Loucy (cell line): ENCODE measurements at regions not wholly inside any gene's neighbourhood (a gene's known extent, or its start where the extent isn't known, plus 50 kb on each side); places are given as distances from the start of the nearest gene placed in this dataset.

ENCODE experiments used
- H2AFZ ChIP-seq: fragments of 200-600 bp; sonication (generic); 2 replicates; pipeline ENCODE4 v1.6.0; 2016; ENCODE audit warnings: antibody characterized with exemption, mild to moderate bottlenecking, low read length, moderate library complexity
- H3F3A ChIP-seq: fragments of 200-600 bp; 2 replicates; pipeline ENCODE4 v1.6.0; 2016; ENCODE audit warnings: antibody characterized with exemption, low read depth, mild to moderate bottlenecking
- H3K27me3 ChIP-seq: fragments of 200-600 bp; sonication (generic); 2 replicates; pipeline ENCODE4 v1.6.1; 2014; ENCODE audit warnings: low read length, mild to moderate bottlenecking; ENCODE audit not compliant: insufficient read depth, poor library complexity, severe bottlenecking
- H3K36me3 ChIP-seq: fragments of 200-600 bp; sonication (generic); 2 replicates; pipeline ENCODE4 v1.6.1; 2016; ENCODE audit warnings: low read length; ENCODE audit not compliant: insufficient read depth
- H3K4me1 ChIP-seq: fragments of 200-600 bp; sonication (generic); 2 replicates; pipeline ENCODE4 v1.5.1; 2014; ENCODE audit warnings: low read length, mild to moderate bottlenecking; ENCODE audit not compliant: insufficient read depth, poor library complexity, severe bottlenecking
- H3K4me2 ChIP-seq: fragments of 200-600 bp; sonication (generic); 2 replicates; pipeline ENCODE4 v1.6.0; 2014; ENCODE audit warnings: antibody characterized with exemption, low read length, low read depth, mild to moderate bottlenecking; ENCODE audit not compliant: poor library complexity, severe bottlenecking
- H3K4me3 ChIP-seq: fragments of 200-600 bp; sonication (generic); 2 replicates; pipeline ENCODE4 v1.5.1; 2014; ENCODE audit warnings: low read length, mild to moderate bottlenecking, mixed read lengths; ENCODE audit not compliant: poor library complexity, severe bottlenecking
- H3K79me2 ChIP-seq: fragments of 200-600 bp; sonication (generic); 2 replicates; pipeline ENCODE4 v1.6.1; 2014; ENCODE audit warnings: low read length; ENCODE audit not compliant: insufficient read depth
- H3K9ac ChIP-seq: fragments of 200-600 bp; sonication (generic); 2 replicates; pipeline ENCODE4 v1.6.0; 2014; ENCODE audit warnings: mild to moderate bottlenecking, low read depth, low read length, moderate library complexity; ENCODE audit not compliant: poor library complexity, severe bottlenecking
- H3K9me2 ChIP-seq: fragments of 200-600 bp; sonication (generic); replicated peaks from 2 replicates; pipeline ENCODE4 v1.6.1; 2016; ENCODE audit warnings: low read depth, low read length, mixed read lengths
- H3K9me3 ChIP-seq: fragments of 200-600 bp; sonication (generic); 2 replicates; pipeline ENCODE4 v1.6.1; 2014; ENCODE audit warnings: mild to moderate bottlenecking, antibody characterized with exemption, low read length, low read depth; ENCODE audit not compliant: insufficient read depth
- H4K20me1 ChIP-seq: fragments of 200-600 bp; sonication (generic); 2 replicates; pipeline ENCODE4 v1.6.0; 2014; ENCODE audit warnings: antibody characterized with exemption, low read length, mild to moderate bottlenecking; ENCODE audit not compliant: insufficient read depth, poor library complexity, severe bottlenecking
- EZH2phosphoT487 ChIP-seq: fragments of 200-600 bp; IDR thresholded peaks from 2 replicates; pipeline ENCODE4 v1.6.1; 2018; ENCODE audit warnings: antibody characterized with exemption, mild to moderate bottlenecking, moderate library complexity, borderline replicate concordance
- TF ChIP-seq, protein P1 (sequence below): fragments of 200-600 bp; sonication (generic); conservative IDR thresholded peaks from 2 replicates; pipeline ENCODE4 v1.5.1; 2014; ENCODE audit warnings: mild to moderate bottlenecking, antibody characterized with exemption, low read length

DNA sequence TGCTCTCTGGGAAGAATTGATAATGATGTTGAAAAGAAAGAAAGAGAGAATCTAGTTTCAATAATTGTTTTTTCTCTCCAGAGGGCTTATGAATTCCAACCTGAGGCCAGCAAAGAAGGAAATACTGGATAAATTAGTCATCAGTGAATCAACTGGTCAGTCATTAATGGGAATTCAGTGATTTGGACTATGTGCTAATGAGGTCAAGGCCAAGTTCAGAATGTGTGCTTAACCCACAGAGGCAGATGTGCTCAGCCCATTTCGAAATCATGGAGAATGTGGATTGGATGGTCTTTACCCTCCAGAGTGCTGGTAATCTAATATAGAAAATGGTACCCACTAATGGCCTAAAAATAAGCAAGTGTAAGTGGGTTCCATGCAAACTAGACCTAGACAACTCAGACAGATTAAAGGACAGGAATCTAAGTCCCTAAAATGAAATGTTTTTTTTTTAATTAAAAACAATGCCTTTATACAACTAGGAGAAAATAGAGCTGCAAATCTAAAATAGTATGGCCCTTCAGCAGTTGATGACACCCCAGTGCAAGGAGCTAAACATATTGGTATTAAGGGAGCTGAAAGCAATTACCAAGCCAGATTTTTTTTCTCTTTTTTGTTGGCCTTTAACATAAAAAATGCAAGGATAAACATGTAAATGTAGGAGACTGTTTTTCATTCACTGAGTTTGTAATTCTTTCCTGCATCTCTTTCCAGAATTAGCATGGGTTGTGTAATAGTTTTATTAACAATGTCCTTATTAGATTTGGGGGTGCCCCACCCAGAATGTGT, 296.9 kb downstream of the SATB2 start:
- H3K4me3 ChIP-seq, result no peak overlapping the region
- H3K79me2 ChIP-seq, result no peaks in the 10 kb centered on the region
- no peak overlapping the region for H2AFZ ChIP-seq
- H3K36me3 ChIP-seq, result no peaks in the 10 kb centered on the region
- H3F3A ChIP-seq, result no peaks in the 10 kb centered on the region
- no peak overlapping the region for H3K4me2 ChIP-seq
- H3K4me1 ChIP-seq, result no peaks in the 10 kb centered on the region
- H4K20me1 ChIP-seq, result no peaks in the 10 kb centered on the region
- no peaks in the 10 kb centered on the region for H3K9me2 ChIP-seq
- H3K9me3 ChIP-seq, result no peaks in the 10 kb centered on the region
- no peak overlapping the region for H3K9ac ChIP-seq
- H3K27me3 ChIP-seq, result no peaks in the 10 kb centered on the region
- no peak for TF ChIP-seq EZH2phosphoT487
- TF ChIP-seq, protein P1, sequence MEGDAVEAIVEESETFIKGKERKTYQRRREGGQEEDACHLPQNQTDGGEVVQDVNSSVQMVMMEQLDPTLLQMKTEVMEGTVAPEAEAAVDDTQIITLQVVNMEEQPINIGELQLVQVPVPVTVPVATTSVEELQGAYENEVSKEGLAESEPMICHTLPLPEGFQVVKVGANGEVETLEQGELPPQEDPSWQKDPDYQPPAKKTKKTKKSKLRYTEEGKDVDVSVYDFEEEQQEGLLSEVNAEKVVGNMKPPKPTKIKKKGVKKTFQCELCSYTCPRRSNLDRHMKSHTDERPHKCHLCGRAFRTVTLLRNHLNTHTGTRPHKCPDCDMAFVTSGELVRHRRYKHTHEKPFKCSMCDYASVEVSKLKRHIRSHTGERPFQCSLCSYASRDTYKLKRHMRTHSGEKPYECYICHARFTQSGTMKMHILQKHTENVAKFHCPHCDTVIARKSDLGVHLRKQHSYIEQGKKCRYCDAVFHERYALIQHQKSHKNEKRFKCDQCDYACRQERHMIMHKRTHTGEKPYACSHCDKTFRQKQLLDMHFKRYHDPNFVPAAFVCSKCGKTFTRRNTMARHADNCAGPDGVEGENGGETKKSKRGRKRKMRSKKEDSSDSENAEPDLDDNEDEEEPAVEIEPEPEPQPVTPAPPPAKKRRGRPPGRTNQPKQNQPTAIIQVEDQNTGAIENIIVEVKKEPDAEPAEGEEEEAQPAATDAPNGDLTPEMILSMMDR, result no peak

DNA sequence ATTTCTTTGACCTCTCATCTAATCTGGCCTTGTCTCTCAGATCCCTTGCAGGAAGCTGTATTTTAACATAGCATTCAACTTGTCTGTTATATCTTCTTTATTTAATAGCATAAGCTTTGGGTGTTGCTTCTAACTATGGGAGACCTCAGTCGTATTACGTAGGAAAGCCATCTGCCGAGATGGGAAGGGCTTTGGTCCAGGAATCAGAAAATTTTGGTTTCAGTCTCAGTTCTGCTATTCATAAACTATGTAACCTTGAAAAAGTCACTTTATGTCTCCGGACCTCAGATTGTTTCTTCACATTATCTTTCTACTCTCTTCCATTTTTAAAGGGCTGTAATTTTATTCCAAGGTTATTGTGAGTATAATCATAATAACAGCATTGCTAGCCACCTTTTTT, 297.7 kb downstream of the SATB2 start:
- no peaks in the 10 kb centered on the region for H4K20me1 ChIP-seq
- H3K9me3 ChIP-seq, result no peaks in the 10 kb centered on the region
- H3K4me2 ChIP-seq, result no peak overlapping the region
- H3F3A ChIP-seq, result no peaks in the 10 kb centered on the region
- H2AFZ ChIP-seq, result no peak overlapping the region
- no peak overlapping the region for H3K9ac ChIP-seq
- H3K27me3 ChIP-seq, result no peaks in the 10 kb centered on the region
- no peak overlapping the region for H3K4me3 ChIP-seq
- no peaks in the 10 kb centered on the region for H3K36me3 ChIP-seq
- no peaks in the 10 kb centered on the region for H3K4me1 ChIP-seq
- H3K79me2 ChIP-seq, result no peaks in the 10 kb centered on the region
- TF ChIP-seq EZH2phosphoT487, result no peak
- TF ChIP-seq, protein P1, result no peak
- no peaks in the 10 kb centered on the region for H3K9me2 ChIP-seq

DNA sequence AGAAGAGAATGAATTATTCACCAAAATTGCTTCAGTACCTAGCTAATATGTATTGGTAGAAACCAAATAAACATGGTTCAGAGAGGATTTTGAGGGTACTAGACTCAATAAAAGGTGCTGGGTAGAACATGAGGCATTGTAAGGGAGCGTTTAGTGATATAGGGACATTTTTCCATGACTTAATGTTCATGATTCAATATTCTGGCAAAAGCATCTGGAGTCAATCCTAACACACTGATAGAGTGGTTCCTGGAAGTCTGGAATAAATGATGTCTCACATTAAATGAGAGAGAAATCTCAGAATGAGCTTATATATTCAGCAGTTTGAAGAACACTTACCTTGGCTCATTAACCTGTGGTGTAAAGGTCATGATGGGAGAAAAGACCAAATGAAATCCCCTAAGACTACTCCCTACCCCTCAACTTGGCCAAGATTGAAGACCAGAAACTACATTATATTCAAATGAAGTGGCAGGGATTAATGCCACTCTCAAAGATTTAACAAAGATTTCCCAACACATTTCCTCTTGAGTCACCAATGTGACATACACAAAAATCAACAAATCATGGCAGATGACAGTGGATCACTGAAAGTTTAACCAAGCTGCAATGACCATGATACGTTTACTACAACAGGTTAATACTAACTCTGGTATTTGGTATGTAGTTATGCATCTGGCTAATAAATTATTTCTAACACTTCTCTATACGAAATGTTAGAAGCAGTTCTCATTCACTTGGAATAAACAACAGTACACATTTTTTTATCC, 309.5 kb downstream of the SATB2 start:
- no peak overlapping the region for H3K9ac ChIP-seq
- H3K4me3 ChIP-seq, result no peak overlapping the region
- no peaks in the 10 kb centered on the region for H3K36me3 ChIP-seq
- no peaks in the 10 kb centered on the region for H3F3A ChIP-seq
- no peak for TF ChIP-seq EZH2phosphoT487
- TF ChIP-seq, protein P1, result no peak
- H4K20me1 ChIP-seq, result no peaks in the 10 kb centered on the region
- no peak overlapping the region for H3K4me2 ChIP-seq
- H3K27me3 ChIP-seq, result no peaks in the 10 kb centered on the region
- no peaks in the 10 kb centered on the region for H3K79me2 ChIP-seq
- H3K4me1 ChIP-seq, result no peaks in the 10 kb centered on the region
- no peak overlapping the region for H2AFZ ChIP-seq
- H3K9me2 ChIP-seq, result no peaks in the 10 kb centered on the region
- no peaks in the 10 kb centered on the region for H3K9me3 ChIP-seq
